Epithelial cell of esophagus (primary cell): ENCODE measurements at regions not wholly inside any gene's neighbourhood (a gene's known extent, or its start where the extent isn't known, plus 50 kb on each side); places are given as distances from the start of the nearest gene placed in this dataset.

Experiments
- DNase-seq: peaks from one replicate; pipeline ENCODE4 v3.0.0; 2010; ENCODE audit warnings: low read depth
- H3K4me3 ChIP-seq: 2 replicates; pipeline ENCODE4 v1.5.1; 2011; ENCODE audit warnings: mild to moderate bottlenecking, low read length, control low read depth
- CTCF ChIP-seq: IDR thresholded peaks from 2 replicates; pipeline ENCODE4 v1.5.1; 2011; ENCODE audit warnings: low read depth, mild to moderate bottlenecking, low read length, control low read depth, inconsistent platforms; ENCODE audit not compliant: insufficient read depth; ENCODE audit errors: missing control alignments

GRCh38 chr2:216320852-216321251 lies 51.4 kb downstream of the MARCHF4 start:
- no peak for DNase-seq

GRCh38 chr2:216319771-216320170 lies 52.5 kb downstream of the MARCHF4 start:
- no peak overlapping the region for H3K4me3 ChIP-seq
- no peak for DNase-seq
- TF ChIP-seq CTCF = no peak

More at GRCh38 chr2:216320852-216321251, 51.4 kb downstream of the MARCHF4 start:
- no peak for TF ChIP-seq CTCF
- no peak overlapping the region for H3K4me3 ChIP-seq

GRCh38 chr2:216318521-216318874 lies 53.8 kb downstream of the MARCHF4 start:
- no peak for TF ChIP-seq CTCF
- no peak overlapping the region for H3K4me3 ChIP-seq
- DNase-seq = no peak

GRCh38 chr2:216317831-216318520 lies 54.3 kb downstream of the MARCHF4 start:
- no peak overlapping the region for H3K4me3 ChIP-seq
- no peak for TF ChIP-seq CTCF
- no peak for DNase-seq

DNA sequence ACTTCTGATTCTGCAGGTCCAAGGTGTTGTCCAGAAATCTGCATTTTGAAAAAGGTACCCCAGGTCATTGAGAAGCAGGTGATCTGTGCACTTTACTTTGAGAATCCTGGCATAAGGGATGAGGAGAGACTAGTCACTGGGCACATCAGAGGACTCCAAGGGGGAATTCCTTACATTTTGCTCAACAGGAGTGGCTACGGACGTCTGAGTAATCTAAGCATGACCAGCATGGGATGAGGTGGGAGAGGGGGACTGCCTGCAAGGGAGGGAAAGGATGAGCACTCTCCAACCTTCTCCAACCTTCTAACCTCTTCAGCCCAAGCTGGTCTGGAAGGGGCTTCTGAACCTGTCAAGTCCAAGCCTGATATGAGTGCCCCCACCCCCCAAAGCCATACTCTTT lies 55.5 kb downstream of the MARCHF4 start:
- TF ChIP-seq CTCF = no peak
- peak; percentile 77 for DNase-seq

DNA sequence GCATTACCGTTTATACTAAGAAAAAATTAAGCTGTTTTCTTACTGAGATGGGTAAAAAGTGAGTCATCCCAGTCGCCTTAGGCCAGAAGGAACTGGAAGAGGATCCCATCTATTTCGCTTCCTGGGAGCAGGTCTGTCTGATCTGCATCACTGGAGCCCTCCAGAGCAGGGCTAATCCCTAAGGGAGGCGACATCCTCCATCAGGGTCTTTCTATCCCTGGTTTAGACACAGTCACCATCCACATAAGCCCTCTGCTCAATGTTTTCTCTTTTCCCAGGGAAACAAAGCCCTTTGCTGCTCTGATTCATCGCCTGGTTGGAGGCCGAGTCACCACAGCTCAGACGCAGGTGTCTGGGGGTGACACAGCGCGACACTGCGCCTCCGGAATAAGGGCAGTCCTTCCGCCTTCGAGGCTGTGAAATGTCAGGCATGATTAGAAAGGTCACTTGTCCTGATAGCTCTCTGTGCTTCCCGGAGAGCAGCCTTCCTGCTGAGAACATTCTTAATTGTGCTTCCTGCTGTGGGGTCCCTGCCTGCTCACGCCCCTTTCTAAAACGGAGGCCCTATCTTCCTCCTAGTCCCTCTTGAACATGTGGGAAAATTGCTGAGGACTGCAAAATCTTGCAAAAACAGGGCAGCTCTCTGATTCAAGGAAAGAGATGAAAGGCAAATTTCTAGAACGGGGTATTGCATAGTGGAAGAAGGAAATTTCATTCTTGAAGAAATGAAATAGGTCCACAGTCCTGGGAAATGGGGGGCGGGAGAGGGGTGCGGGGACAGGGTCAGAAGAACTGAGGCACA lies 56.3 kb downstream of the MARCHF4 start:
- DNase-seq = peak; percentile 81
- no peak overlapping the region for H3K4me3 ChIP-seq
- no peak for TF ChIP-seq CTCF

More for the DNA sequence above, 55.5 kb downstream of the MARCHF4 start:
- H3K4me3 ChIP-seq = no peak overlapping the region
